ENCODE measurements at regions not wholly inside any gene's neighbourhood (a gene's known extent, or its start where the extent isn't known, plus 50 kb on each side); places are given as distances from the start of the nearest gene placed in this dataset.

DNA sequence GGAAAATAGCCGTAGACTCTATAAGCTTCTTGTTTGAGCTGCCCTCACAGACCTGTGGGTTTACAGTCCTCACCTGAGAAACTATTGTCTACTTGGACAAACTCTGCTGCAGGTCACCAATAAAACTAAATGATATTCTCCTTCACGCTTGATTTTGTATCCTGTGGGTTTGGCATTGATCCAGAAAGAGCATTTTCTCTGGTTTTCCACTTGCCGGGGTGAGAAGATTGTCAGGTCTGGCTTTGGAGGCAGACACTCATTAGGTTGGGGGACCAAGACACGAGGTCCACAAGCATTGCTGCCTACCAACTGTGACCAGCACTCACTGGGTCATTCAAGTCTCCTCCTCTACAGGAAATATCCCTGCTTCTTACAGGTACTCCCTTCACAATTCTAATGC lies 68.5 kb downstream of the CDC14C start:
- intact Hi-C loops (cut with DNase I; ENCODE audit: low total_unique reads), result no loop called here
- no peaks in the 10 kb centered on the region for H3K36me3 ChIP-seq
- no peaks in the 10 kb centered on the region for H3K27me3 ChIP-seq
- no peaks in the 10 kb centered on the region for H3K9me3 ChIP-seq
- DNase-seq, result no peak
- no peak overlapping the region for H3K27ac ChIP-seq
- TF ChIP-seq, protein P1, sequence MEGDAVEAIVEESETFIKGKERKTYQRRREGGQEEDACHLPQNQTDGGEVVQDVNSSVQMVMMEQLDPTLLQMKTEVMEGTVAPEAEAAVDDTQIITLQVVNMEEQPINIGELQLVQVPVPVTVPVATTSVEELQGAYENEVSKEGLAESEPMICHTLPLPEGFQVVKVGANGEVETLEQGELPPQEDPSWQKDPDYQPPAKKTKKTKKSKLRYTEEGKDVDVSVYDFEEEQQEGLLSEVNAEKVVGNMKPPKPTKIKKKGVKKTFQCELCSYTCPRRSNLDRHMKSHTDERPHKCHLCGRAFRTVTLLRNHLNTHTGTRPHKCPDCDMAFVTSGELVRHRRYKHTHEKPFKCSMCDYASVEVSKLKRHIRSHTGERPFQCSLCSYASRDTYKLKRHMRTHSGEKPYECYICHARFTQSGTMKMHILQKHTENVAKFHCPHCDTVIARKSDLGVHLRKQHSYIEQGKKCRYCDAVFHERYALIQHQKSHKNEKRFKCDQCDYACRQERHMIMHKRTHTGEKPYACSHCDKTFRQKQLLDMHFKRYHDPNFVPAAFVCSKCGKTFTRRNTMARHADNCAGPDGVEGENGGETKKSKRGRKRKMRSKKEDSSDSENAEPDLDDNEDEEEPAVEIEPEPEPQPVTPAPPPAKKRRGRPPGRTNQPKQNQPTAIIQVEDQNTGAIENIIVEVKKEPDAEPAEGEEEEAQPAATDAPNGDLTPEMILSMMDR (IDR thresholded peaks at IDR 0.05), result no peak
- H3K4me3 ChIP-seq, result no peak overlapping the region
- H3K4me1 ChIP-seq, result no peaks in the 10 kb centered on the region

DNA sequence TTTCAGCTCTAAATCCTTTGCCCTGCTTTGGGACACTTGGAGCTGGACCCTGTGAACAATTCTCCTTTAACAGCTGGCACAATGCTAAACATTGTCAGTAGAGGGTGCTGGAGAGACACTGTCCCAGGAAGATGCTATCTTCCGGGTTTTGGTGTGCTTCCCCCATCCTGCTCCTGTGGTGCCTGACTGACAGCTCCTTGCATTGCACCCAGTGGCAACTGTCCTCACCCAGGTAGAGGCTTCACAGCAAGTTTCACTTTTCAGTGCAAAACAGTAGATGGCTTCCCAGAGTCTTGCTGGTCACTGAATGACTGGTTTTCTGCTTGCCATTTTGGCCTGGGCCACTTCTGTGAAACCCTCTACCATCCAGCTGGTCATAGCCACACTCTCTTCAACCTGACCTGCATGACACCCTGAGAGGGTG lies 77.3 kb downstream of the CDC14C start:
- no peaks in the 10 kb centered on the region for H3K9me3 ChIP-seq
- no peak overlapping the region for H3K27ac ChIP-seq
- no peaks in the 10 kb centered on the region for H3K4me1 ChIP-seq
- no peaks in the 10 kb centered on the region for H3K27me3 ChIP-seq
- TF ChIP-seq, protein P1 (IDR thresholded peaks at IDR 0.05), result no peak
- no peak overlapping the region for H3K4me3 ChIP-seq
- intact Hi-C loops (cut with DNase I; ENCODE audit: low total_unique reads), result no loop called here
- H3K36me3 ChIP-seq, result no peaks in the 10 kb centered on the region
- no peak for DNase-seq

DNA sequence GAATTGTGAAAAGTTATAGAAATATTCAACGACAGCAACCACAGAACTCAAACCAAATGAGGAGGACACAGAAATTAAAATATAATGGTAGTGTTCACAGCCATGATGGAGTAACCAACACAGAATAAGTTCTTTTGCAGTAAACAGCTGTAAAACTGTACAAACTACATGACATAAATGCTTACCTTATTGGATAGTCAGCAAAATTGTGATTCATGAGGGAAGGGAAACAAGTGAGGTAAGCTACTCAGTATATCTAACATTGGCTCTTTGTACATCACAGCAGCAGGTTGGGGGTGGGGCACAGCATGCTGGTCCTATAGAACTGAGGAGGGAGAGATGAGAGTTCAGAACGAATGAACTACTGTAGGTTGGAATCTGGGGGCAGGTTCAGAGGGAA lies 86.4 kb downstream of the CDC14C start:
- Histone ChIP-seq H3K9me3 (no peaks in the 10 kb centered on the region), H3K36me3 (no peaks in the 10 kb centered on the region), H3K4me1 (no peaks in the 10 kb centered on the region), H3K27me3 (no peaks in the 10 kb centered on the region), H3K4me3 (no peak overlapping the region), H3K27ac (no peak overlapping the region)
- intact Hi-C loops (cut with DNase I; ENCODE audit: low total_unique reads), result no loop called here
- TF ChIP-seq, protein P1 (IDR thresholded peaks at IDR 0.05), result no peak
- no peak for DNase-seq

DNA sequence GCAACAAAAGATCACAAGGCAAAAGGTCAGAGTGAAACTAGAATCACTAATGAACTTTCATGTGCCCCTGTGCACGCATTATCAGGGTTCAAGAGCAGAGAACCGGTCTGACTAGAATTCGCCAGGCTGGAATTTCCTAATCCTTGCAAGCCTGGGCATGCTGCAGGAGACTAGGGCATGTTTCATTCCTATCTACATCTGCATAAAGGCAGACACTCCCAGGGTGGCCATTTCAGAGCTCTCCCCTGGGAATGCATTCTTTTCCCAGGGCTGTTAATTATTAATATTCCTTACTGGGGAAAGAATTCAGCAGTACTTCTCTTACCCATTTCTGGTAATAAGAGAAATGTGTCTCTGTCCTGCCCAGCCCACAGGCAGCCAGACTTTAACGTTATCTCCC lies 90.5 kb downstream of the CDC14C start:
- Histone ChIP-seq H3K4me3 (no peak overlapping the region), H3K9me3 (no peaks in the 10 kb centered on the region), H3K36me3 (no peaks in the 10 kb centered on the region), H3K27ac (no peak overlapping the region), H3K27me3 (no peaks in the 10 kb centered on the region), H3K4me1 (no peaks in the 10 kb centered on the region)
- TF ChIP-seq, protein P1 (IDR thresholded peaks at IDR 0.05), result no peak
- intact Hi-C loops (cut with DNase I; ENCODE audit: low total_unique reads), result no loop called here
- no peak for DNase-seq

DNA sequence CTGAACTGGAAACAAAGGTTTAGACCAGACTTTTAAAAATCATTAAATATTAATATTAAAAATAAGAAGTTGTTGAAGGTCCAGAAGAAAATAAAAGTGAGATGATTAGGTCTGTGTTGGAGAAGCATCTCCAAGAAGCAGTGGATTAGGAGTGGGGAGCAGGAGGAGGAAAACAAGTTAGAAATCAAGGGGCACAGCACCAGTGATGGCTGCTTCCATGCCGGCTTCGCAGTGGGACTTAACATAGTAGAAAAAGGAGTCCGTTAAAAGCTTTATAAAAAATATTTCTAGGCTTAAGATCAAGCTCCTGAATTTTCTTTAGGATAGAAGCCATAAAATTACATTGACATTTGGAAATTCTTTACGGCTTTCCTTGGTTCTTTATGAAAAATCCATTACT lies 95.8 kb downstream of the CDC14C start:
- no peak overlapping the region for H3K4me3 ChIP-seq
- no peaks in the 10 kb centered on the region for H3K4me1 ChIP-seq
- intact Hi-C loops (cut with DNase I; ENCODE audit: low total_unique reads), result no loop called here
- H3K27me3 ChIP-seq, result no peaks in the 10 kb centered on the region
- H3K9me3 ChIP-seq, result no peaks in the 10 kb centered on the region
- TF ChIP-seq, protein P1 (IDR thresholded peaks at IDR 0.05), result no peak
- no peak overlapping the region for H3K27ac ChIP-seq
- no peaks in the 10 kb centered on the region for H3K36me3 ChIP-seq
- DNase-seq, result no peak

DNA sequence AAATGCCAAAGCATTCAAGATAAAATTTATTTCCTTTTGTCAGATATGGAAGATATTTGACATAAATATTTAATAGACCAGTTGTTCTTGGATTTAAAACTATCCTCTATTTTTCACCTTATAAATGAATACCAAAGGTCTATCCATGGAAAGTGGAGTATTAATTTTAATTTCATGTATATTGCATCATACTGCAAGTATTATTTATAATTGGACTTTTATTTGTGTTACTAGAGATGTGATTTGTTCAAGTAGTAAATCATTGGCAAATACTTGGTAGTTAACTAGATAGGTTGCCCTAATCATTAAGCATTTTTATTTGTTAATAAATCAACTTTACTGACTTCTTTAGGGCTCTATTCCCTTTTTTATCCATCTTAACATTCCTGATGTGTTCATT lies 98.1 kb downstream of the CDC14C start:
- Histone ChIP-seq H3K36me3 (no peaks in the 10 kb centered on the region), H3K4me1 (no peaks in the 10 kb centered on the region), H3K27ac (no peak overlapping the region), H3K9me3 (no peaks in the 10 kb centered on the region), H3K27me3 (no peaks in the 10 kb centered on the region), H3K4me3 (no peak overlapping the region)
- DNase-seq, result no peak
- intact Hi-C loops (cut with DNase I; ENCODE audit: low total_unique reads), result no loop called here
- TF ChIP-seq, protein P1 (IDR thresholded peaks at IDR 0.05), result no peak

Measured in tibial artery (tissue), 4 donors.